OCI-LY1 (cell line): ENCODE measurements at regions not wholly inside any gene's neighbourhood (a gene's known extent, or its start where the extent isn't known, plus 50 kb on each side); places are given as distances from the start of the nearest gene placed in this dataset.

Experiments used
- EZH2 ChIP-seq: fragments of 200-600 bp; sonication (generic), shearing (Covaris generic); IDR thresholded peaks from 2 replicates; pipeline ENCODE4 v1.8.0; 2017; ENCODE audit warnings: borderline replicate concordance, mixed run types, mild to moderate bottlenecking, antibody characterized with exemption, low read length, moderate library complexity, mixed read lengths
- TF ChIP-seq, protein P1 (sequence below): fragments of 200-600 bp; sonication (generic), shearing (Covaris generic); IDR thresholded peaks from 2 replicates; pipeline ENCODE4 v1.5.1; 2017; ENCODE audit warnings: mild to moderate bottlenecking, antibody characterized with exemption, low read length, moderate library complexity, mixed read lengths

DNA sequence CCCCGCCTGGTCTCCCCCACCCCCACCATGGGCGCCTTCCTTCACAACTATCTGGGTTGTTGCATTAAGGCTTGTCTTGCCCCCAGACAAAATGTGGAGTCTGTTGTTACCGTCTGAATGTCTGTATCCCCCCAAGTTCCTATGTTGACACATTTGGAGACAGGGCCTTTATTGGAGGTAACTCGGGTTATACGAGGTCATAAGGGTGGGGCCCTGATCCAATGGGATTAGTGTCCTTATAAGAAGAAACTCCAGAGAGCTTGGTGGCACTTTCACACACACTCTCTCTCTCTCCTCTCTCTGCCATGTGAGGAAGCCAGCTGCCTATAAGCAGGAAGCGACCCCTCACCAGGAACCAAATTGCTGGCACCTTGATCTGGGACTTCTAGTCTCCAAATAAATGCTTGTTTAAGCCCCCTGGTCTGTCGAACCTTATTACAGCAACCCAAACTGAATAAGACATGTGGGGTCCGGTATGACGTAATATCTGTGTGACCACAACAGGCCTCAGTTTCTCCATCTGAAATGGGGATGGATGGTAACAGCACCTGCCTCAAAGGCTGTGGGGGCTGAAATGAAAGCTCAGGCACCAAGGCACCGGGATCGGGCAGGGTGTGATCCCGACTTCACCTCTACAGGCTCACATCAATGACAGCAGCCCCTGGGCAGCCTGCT, 222.3 kb downstream of the CTTN start:
- TF ChIP-seq, protein P1, sequence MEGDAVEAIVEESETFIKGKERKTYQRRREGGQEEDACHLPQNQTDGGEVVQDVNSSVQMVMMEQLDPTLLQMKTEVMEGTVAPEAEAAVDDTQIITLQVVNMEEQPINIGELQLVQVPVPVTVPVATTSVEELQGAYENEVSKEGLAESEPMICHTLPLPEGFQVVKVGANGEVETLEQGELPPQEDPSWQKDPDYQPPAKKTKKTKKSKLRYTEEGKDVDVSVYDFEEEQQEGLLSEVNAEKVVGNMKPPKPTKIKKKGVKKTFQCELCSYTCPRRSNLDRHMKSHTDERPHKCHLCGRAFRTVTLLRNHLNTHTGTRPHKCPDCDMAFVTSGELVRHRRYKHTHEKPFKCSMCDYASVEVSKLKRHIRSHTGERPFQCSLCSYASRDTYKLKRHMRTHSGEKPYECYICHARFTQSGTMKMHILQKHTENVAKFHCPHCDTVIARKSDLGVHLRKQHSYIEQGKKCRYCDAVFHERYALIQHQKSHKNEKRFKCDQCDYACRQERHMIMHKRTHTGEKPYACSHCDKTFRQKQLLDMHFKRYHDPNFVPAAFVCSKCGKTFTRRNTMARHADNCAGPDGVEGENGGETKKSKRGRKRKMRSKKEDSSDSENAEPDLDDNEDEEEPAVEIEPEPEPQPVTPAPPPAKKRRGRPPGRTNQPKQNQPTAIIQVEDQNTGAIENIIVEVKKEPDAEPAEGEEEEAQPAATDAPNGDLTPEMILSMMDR = no peak
- no peak for TF ChIP-seq EZH2
